Liver (tissue), 8 donors: ENCODE measurements at regions not wholly inside any gene's neighbourhood (a gene's known extent, or its start where the extent isn't known, plus 50 kb on each side); places are given as distances from the start of the nearest gene placed in this dataset.

Experiments used
- DNase-seq: peaks from one replicate; pipeline ENCODE4 v3.0.0-alpha.2; 2017; ENCODE audit warnings: low spot score
- H3K27ac ChIP-seq, 2 donors: one replicate each; pipeline ENCODE4 v1.7.0; 2013; ENCODE audit warnings: inconsistent platforms in 2 of 2, low read length in 2 of 2, control low read depth in 1 of 2, low read depth in 1 of 2, mild to moderate bottlenecking in 1 of 2
- H3K27me3 ChIP-seq, 4 donors: one replicate each; pipeline versions ENCODE4 v1.6.1 to v1.7.0; 2013; ENCODE audit warnings: low read length in 3 of 4, inconsistent platforms in 1 of 4, mild to moderate bottlenecking in 1 of 4, moderate library complexity in 1 of 4; ENCODE audit not compliant: control insufficient read depth in 4 of 4, insufficient read depth in 4 of 4
- H3K36me3 ChIP-seq, 4 donors: one replicate each; pipeline versions ENCODE4 v1.6.1 to v1.7.0; 2013; ENCODE audit warnings: low read length in 3 of 4, mild to moderate bottlenecking in 3 of 4, low read depth in 1 of 4, moderate library complexity in 1 of 4; ENCODE audit not compliant: control insufficient read depth in 4 of 4, insufficient read depth in 3 of 4
- H3K4me1 ChIP-seq, 4 donors: one replicate each; pipeline versions ENCODE4 v1.6.1 to v1.7.0; 2013; ENCODE audit warnings: low read length in 3 of 4, mild to moderate bottlenecking in 3 of 4, moderate library complexity in 1 of 4; ENCODE audit not compliant: control insufficient read depth in 4 of 4, insufficient read depth in 4 of 4
- H3K4me3 ChIP-seq, 3 donors: one replicate each; pipeline versions ENCODE4 v1.6.1 to v1.7.0; 2013; ENCODE audit warnings: low read length in 3 of 3, control low read depth in 1 of 3, low read depth in 1 of 3, mild to moderate bottlenecking in 1 of 3
- H3K9ac ChIP-seq, 2 donors: one replicate each; pipeline ENCODE4 v1.7.0; 2013; ENCODE audit warnings: low read length in 2 of 2, mild to moderate bottlenecking in 2 of 2, moderate library complexity in 2 of 2, control low read depth in 1 of 2, low read depth in 1 of 2
- H3K9me3 ChIP-seq, 4 donors: one replicate each; pipeline versions ENCODE4 v1.6.1 to v1.7.0; 2013; ENCODE audit warnings: low read length in 3 of 4; ENCODE audit not compliant: control insufficient read depth in 4 of 4
- EGR1 ChIP-seq, 2 donors: IDR thresholded peaks; 2 replicates each; pipeline ENCODE4 v1.6.1; 2016 to 2018; ENCODE audit warnings: antibody characterized with exemption in 2 of 2, low read depth in 2 of 2
- FOXA1 ChIP-seq: IDR thresholded peaks from 2 replicates; pipeline ENCODE4 v1.6.1; 2016; ENCODE audit warnings: antibody characterized with exemption
- FOXA2 ChIP-seq: IDR thresholded peaks from 2 replicates; pipeline ENCODE4 v1.6.1; 2016; ENCODE audit warnings: antibody characterized with exemption
- GABPA ChIP-seq, 2 donors: IDR thresholded peaks in 1 of 2; conservative IDR thresholded peaks in 1 of 2; 2 replicates each; pipeline ENCODE4 v1.6.1; 2016; ENCODE audit warnings: antibody characterized with exemption in 2 of 2, mild to moderate bottlenecking in 1 of 2, moderate library complexity in 1 of 2
- HNF4A ChIP-seq, 2 donors: conservative IDR thresholded peaks; 2 replicates each; pipeline ENCODE4 v1.6.1; 2016; ENCODE audit warnings: antibody characterized with exemption in 2 of 2, mild to moderate bottlenecking in 2 of 2
- HNF4G ChIP-seq: IDR thresholded peaks from 2 replicates; pipeline ENCODE4 v1.6.1; 2016; ENCODE audit warnings: antibody characterized with exemption
- MAX ChIP-seq: IDR thresholded peaks from 2 replicates; pipeline ENCODE4 v1.6.1; 2016; ENCODE audit warnings: antibody characterized with exemption
- NR2F2 ChIP-seq: IDR thresholded peaks from 2 replicates; pipeline ENCODE4 v1.6.1; 2016; ENCODE audit warnings: antibody characterized with exemption
- RAD21 ChIP-seq, 2 donors: IDR thresholded peaks; 2 replicates each; pipeline ENCODE4 v1.6.1; 2016; ENCODE audit warnings: antibody characterized with exemption in 2 of 2, mild to moderate bottlenecking in 2 of 2
- RXRA ChIP-seq, 2 donors: IDR thresholded peaks; 2 replicates each; pipeline ENCODE4 v1.6.1; 2017 to 2018; ENCODE audit warnings: antibody characterized with exemption in 2 of 2, mild to moderate bottlenecking in 1 of 2
- SP1 ChIP-seq: IDR thresholded peaks from 2 replicates; pipeline ENCODE4 v1.6.1; 2018; ENCODE audit warnings: antibody characterized with exemption, mild to moderate bottlenecking
- TAF1 ChIP-seq: conservative IDR thresholded peaks from 2 replicates; pipeline ENCODE4 v1.6.1; 2016; ENCODE audit warnings: antibody characterized with exemption, mild to moderate bottlenecking
- YY1 ChIP-seq: IDR thresholded peaks from 2 replicates; pipeline ENCODE4 v1.6.1; 2016; ENCODE audit warnings: antibody characterized with exemption, mild to moderate bottlenecking
- WGBS: extraction: QIAGEN DNeasy Blood & Tissue Kit; methylation state at CpG from one replicate; pipeline ENCODE4 v1.1.7; 2013; 5-methylcytosine and 5-hydroxymethylcytosine counted together
- TF ChIP-seq, protein P1 (sequence below): fragments of 150-350 bp; IDR thresholded peaks from 2 replicates; pipeline ENCODE4 v1.5.1; 2017; ENCODE audit warnings: improper control_type of control experiment, low read depth, low read length; ENCODE audit not compliant: missing input control
- TF ChIP-seq, protein P2 (sequence below): IDR thresholded peaks from 2 replicates; pipeline ENCODE4 v1.6.1; 2016; ENCODE audit warnings: antibody characterized with exemption, mild to moderate bottlenecking
- TF ChIP-seq, protein P3 (sequence below): IDR thresholded peaks from 2 replicates; pipeline ENCODE4 v1.6.1; 2016; ENCODE audit warnings: antibody characterized with exemption
- donor health status: healthy.
- donor health status: healthy.
- donor health status: healthy.
- donor health status: healthy.
- donor health status: healthy.

DNA sequence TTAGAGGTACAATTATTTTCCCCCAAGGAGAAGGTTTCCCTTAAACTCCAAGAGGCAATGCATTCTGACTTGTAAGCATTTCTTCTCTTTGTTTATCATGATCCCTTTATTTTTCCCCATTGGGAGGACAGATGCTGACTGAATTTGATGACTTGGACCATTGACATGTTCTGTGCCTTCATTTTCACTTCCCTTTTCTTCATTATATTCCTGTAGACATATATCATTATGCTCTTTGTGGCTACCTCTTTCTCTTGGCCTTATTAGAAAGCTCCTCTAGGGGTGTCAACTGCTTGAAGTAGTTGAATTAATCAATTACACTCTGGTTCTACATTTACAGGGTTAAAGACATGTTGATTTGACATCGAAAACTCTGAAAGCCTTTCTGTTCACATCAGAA is 330.0 kb upstream of the DCC start:
- no peaks in the 10 kb centered on the region for H3K4me1 ChIP-seq
- DNase-seq = no peak
- H3K9ac ChIP-seq = no peak overlapping the region
- no peaks in the 10 kb centered on the region for H3K36me3 ChIP-seq
- H3K4me3 ChIP-seq = no peak overlapping the region
- no peak overlapping the region for H3K27ac ChIP-seq
- TF ChIP-seq EGR1 (IDR thresholded peaks at IDR 0.05; ENCODE audit: low read depth in 2 of 2) (no peak), FOXA1 (no peak), TAF1 (no peak), HNF4A (conservative IDR thresholded peaks at IDR 0.05) (no peak), HNF4G (no peak), FOXA2 (no peak)
- TF ChIP-seq, protein P1, sequence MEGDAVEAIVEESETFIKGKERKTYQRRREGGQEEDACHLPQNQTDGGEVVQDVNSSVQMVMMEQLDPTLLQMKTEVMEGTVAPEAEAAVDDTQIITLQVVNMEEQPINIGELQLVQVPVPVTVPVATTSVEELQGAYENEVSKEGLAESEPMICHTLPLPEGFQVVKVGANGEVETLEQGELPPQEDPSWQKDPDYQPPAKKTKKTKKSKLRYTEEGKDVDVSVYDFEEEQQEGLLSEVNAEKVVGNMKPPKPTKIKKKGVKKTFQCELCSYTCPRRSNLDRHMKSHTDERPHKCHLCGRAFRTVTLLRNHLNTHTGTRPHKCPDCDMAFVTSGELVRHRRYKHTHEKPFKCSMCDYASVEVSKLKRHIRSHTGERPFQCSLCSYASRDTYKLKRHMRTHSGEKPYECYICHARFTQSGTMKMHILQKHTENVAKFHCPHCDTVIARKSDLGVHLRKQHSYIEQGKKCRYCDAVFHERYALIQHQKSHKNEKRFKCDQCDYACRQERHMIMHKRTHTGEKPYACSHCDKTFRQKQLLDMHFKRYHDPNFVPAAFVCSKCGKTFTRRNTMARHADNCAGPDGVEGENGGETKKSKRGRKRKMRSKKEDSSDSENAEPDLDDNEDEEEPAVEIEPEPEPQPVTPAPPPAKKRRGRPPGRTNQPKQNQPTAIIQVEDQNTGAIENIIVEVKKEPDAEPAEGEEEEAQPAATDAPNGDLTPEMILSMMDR = no peak
- no peaks in the 10 kb centered on the region for H3K27me3 ChIP-seq
- no peaks in the 10 kb centered on the region for H3K9me3 ChIP-seq
- WGBS = 87% methylated on average over 1 of the region's 1 CpG

- DNase-seq = no peak
- Histone ChIP-seq H3K27ac (no peak overlapping the region), H3K27me3 (peaks cover 0 to 3% (median 0%) of the 10 kb centered on the region in 4 donors), H3K9me3 (no peaks in the 10 kb centered on the region), H3K36me3 (no peaks in the 10 kb centered on the region), H3K9ac (no peak overlapping the region), H3K4me3 (no peak overlapping the region), H3K4me1 (no peaks in the 10 kb centered on the region)
- 86% methylated on average over 5 of the region's 5 CpGs for WGBS
- TF ChIP-seq YY1 (no peak), FOXA1 (no peak), NR2F2 (no peak), HNF4G (no peak)
- TF ChIP-seq, protein P2, sequence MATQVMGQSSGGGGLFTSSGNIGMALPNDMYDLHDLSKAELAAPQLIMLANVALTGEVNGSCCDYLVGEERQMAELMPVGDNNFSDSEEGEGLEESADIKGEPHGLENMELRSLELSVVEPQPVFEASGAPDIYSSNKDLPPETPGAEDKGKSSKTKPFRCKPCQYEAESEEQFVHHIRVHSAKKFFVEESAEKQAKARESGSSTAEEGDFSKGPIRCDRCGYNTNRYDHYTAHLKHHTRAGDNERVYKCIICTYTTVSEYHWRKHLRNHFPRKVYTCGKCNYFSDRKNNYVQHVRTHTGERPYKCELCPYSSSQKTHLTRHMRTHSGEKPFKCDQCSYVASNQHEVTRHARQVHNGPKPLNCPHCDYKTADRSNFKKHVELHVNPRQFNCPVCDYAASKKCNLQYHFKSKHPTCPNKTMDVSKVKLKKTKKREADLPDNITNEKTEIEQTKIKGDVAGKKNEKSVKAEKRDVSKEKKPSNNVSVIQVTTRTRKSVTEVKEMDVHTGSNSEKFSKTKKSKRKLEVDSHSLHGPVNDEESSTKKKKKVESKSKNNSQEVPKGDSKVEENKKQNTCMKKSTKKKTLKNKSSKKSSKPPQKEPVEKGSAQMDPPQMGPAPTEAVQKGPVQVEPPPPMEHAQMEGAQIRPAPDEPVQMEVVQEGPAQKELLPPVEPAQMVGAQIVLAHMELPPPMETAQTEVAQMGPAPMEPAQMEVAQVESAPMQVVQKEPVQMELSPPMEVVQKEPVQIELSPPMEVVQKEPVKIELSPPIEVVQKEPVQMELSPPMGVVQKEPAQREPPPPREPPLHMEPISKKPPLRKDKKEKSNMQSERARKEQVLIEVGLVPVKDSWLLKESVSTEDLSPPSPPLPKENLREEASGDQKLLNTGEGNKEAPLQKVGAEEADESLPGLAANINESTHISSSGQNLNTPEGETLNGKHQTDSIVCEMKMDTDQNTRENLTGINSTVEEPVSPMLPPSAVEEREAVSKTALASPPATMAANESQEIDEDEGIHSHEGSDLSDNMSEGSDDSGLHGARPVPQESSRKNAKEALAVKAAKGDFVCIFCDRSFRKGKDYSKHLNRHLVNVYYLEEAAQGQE = no peak
Observed at GRCh38 chr18:52045946-52046675, 293.9 kb upstream of the DCC start.

GRCh38 chr18:52046842-52047241 is 293.2 kb upstream of the DCC start:
- Histone ChIP-seq H3K4me1 (no peaks in the 10 kb centered on the region), H3K27me3 (peaks cover 0 to 3% (median 0%) of the 10 kb centered on the region in 4 donors), H3K36me3 (no peaks in the 10 kb centered on the region), H3K9ac (no peak overlapping the region), H3K4me3 (no peak overlapping the region), H3K27ac (no peak overlapping the region), H3K9me3 (no peaks in the 10 kb centered on the region)
- DNase-seq = no peak
- TF ChIP-seq FOXA2 (no peak), HNF4A (conservative IDR thresholded peaks at IDR 0.05) (no peak), RAD21 (IDR thresholded peaks at IDR 0.05) (no peak), GABPA (IDR thresholded peaks at IDR 0.05 in 1 of 2, conservative IDR thresholded peaks at IDR 0.05 in 1 of 2) (no peak), RXRA (IDR thresholded peaks at IDR 0.05) (no peak), MAX (no peak), EGR1 (IDR thresholded peaks at IDR 0.05; ENCODE audit: low read depth in 2 of 2) (no peak), SP1 (no peak), FOXA1 (no peak), YY1 (no peak)
- TF ChIP-seq, protein P3, sequence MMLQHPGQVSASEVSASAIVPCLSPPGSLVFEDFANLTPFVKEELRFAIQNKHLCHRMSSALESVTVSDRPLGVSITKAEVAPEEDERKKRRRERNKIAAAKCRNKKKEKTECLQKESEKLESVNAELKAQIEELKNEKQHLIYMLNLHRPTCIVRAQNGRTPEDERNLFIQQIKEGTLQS = no peak
- TF ChIP-seq, protein P2 = no peak
- 82% methylated on average over 4 of the region's 4 CpGs for WGBS
